HUES6 (cell line): ENCODE measurements at regions not wholly inside any gene's neighbourhood (a gene's known extent, or its start where the extent isn't known, plus 50 kb on each side); places are given as distances from the start of the nearest gene placed in this dataset.

Source experiments
- H3K27ac ChIP-seq: 2 replicates; pipeline ENCODE4 v1.7.0; 2013; ENCODE audit warnings: low read depth, mild to moderate bottlenecking, low read length, inconsistent platforms
- H3K27me3 ChIP-seq: 2 replicates; pipeline ENCODE4 v1.6.1; 2013; ENCODE audit warnings: low read length; ENCODE audit not compliant: control insufficient read depth, insufficient read depth
- H3K36me3 ChIP-seq: 2 replicates; pipeline ENCODE4 v1.6.1; 2013; ENCODE audit warnings: low read length; ENCODE audit not compliant: control insufficient read depth, insufficient read depth
- H3K4me1 ChIP-seq: 2 replicates; pipeline ENCODE4 v1.6.1; 2013; ENCODE audit warnings: low read length; ENCODE audit not compliant: control insufficient read depth, insufficient read depth
- H3K4me3 ChIP-seq: 2 replicates; pipeline ENCODE4 v1.5.1; 2013; ENCODE audit warnings: low read depth, low read length
- H3K9ac ChIP-seq: one replicate; pipeline ENCODE4 v1.6.1; 2013; ENCODE audit warnings: mild to moderate bottlenecking, low read length
- H3K9me3 ChIP-seq: 2 replicates; pipeline ENCODE4 v1.6.1; 2013; ENCODE audit warnings: low read depth, low read length; ENCODE audit not compliant: control insufficient read depth, insufficient read depth

DNA sequence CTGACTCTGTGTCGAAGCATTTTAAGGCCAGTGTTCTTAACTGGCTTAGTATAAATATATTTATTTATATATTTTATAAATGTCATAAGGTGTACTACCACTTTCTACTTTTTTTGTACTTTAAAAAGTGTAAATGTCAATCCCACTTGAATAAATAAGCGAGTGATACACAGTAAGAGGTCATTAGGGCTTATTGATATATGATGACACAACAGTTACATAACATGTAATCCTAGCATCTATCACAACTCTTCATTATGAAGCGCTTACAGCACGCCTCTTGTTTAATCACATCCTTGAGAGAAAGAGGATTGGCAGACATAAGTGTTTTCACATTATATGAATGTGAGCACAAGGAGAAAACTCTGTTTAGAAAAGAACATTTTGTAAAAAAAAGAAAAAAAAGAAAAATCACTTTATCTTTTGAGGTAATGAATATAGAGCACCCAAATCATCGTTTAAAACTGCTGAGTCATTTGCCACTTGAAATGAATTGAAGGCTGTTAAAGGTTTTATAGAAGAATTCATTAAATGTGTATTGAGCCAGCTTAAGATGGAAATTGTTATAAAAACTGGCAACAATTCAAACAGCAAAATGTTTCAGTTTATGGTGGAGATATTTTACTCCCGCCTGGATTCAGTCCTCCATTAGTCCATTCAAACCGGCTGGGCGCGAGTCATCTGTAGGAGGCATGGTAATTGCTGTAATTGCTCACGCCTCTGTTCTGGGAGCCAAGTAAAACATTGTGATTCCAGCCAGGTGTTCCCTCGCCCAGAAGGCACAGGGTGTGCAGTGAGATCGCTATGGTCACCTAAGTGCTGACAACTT is 627.3 kb upstream of the KIRREL3 start:
- no peaks in the 10 kb centered on the region for H3K27me3 ChIP-seq
- H3K27ac ChIP-seq = no peak overlapping the region
- H3K4me3 ChIP-seq = no peak overlapping the region
- peaks cover 18% of the 10 kb centered on the region for H3K4me1 ChIP-seq
- no peaks in the 10 kb centered on the region for H3K9me3 ChIP-seq
- H3K9ac ChIP-seq = no peak overlapping the region
- H3K36me3 ChIP-seq = no peaks in the 10 kb centered on the region

DNA sequence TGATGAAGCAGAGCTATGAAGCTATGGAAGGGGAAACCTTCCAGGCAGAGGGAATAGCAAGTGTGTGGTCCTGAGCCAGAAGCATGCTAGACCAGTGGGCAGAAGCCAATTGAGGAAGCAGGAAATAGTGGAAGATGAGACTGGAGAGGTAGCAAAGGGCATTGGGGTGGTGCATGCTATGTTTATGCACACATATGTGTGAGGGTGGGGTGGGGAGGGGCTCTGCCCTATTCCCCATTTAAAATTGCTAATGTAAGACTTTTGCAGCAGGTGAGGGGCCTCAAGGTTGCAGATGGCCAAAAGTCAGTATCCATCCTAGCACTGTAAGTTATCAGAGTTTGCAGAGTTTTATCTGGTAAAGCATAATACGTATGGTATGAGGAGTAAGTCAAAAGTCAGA is 626.6 kb upstream of the KIRREL3 start:
- Histone ChIP-seq H3K27me3 (no peaks in the 10 kb centered on the region), H3K36me3 (no peaks in the 10 kb centered on the region), H3K9ac (no peak overlapping the region), H3K9me3 (no peaks in the 10 kb centered on the region), H3K4me1 (peaks cover 12% of the 10 kb centered on the region), H3K4me3 (no peak overlapping the region), H3K27ac (no peak overlapping the region)

- Histone ChIP-seq H3K27ac (no peak overlapping the region), H3K4me1 (0 out of 2 replicates have a peak, but pooled peaks cover 5% of the 10 kb centered on the region), H3K4me3 (no peak overlapping the region), H3K27me3 (no peaks in the 10 kb centered on the region), H3K36me3 (no peaks in the 10 kb centered on the region), H3K9ac (no peak overlapping the region), H3K9me3 (no peaks in the 10 kb centered on the region)
These were observed 624.8 kb upstream of the KIRREL3 start for GRCh38 chr11:127625402-127625801.

- Histone ChIP-seq H3K4me3 (no peak overlapping the region), H3K27me3 (no peaks in the 10 kb centered on the region), H3K27ac (no peak overlapping the region), H3K9ac (no peak overlapping the region), H3K36me3 (no peaks in the 10 kb centered on the region), H3K4me1 (0 out of 2 replicates have a peak, but pooled peaks cover 5% of the 10 kb centered on the region), H3K9me3 (no peaks in the 10 kb centered on the region)
These were observed 623.8 kb upstream of the KIRREL3 start for GRCh38 chr11:127624306-127624856.

GRCh38 chr11:127622686-127623085 is 622.1 kb upstream of the KIRREL3 start:
- no peaks in the 10 kb centered on the region for H3K9me3 ChIP-seq
- no peak overlapping the region for H3K27ac ChIP-seq
- H3K4me3 ChIP-seq = no peak overlapping the region
- no peaks in the 10 kb centered on the region for H3K4me1 ChIP-seq
- H3K9ac ChIP-seq = no peak overlapping the region
- H3K27me3 ChIP-seq = no peaks in the 10 kb centered on the region
- H3K36me3 ChIP-seq = no peaks in the 10 kb centered on the region

DNA sequence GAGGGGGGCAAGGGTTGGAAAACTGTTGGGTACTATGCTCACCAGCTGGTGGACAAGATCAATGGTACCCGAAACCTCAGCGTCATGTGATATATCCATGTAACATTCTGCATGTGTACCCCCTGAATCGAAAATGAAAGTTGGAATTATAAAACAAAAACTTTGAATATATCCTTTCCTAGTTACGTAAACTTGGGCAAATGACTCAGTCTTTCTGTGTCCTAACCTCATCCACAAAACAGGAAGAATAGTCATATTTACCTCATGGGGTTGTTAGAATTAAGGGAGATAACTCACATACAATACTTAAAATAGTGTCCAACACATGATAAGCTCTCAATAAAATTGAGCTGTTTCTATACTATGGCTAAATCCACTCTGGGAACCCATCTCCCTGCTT is 620.1 kb upstream of the KIRREL3 start:
- H3K27ac ChIP-seq = no peak overlapping the region
- H3K27me3 ChIP-seq = no peaks in the 10 kb centered on the region
- H3K9ac ChIP-seq = no peak overlapping the region
- no peaks in the 10 kb centered on the region for H3K9me3 ChIP-seq
- no peaks in the 10 kb centered on the region for H3K36me3 ChIP-seq
- no peak overlapping the region for H3K4me3 ChIP-seq
- H3K4me1 ChIP-seq = no peaks in the 10 kb centered on the region

DNA sequence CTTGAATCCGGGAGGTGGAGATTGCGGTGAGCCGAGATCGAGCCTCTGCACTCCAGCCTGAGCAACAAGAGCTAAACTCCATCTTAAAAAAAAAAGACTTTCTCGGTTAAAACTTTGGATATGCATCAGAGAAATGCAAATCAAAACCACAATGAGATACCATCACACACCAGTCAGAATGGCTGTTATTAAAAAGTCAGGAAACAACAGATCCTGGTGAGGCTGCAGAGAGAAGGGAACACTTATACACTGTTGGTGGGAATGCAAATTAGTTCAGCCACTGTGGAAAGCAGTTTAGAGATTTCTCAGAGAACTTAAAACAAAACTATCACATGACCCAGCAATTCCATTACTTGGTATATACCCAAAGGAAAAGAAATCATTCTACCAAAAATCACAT is 619.4 kb upstream of the KIRREL3 start:
- Histone ChIP-seq H3K4me3 (no peak overlapping the region), H3K36me3 (no peaks in the 10 kb centered on the region), H3K9me3 (no peaks in the 10 kb centered on the region), H3K4me1 (no peaks in the 10 kb centered on the region), H3K27me3 (no peaks in the 10 kb centered on the region), H3K27ac (no peak overlapping the region), H3K9ac (no peak overlapping the region)

DNA sequence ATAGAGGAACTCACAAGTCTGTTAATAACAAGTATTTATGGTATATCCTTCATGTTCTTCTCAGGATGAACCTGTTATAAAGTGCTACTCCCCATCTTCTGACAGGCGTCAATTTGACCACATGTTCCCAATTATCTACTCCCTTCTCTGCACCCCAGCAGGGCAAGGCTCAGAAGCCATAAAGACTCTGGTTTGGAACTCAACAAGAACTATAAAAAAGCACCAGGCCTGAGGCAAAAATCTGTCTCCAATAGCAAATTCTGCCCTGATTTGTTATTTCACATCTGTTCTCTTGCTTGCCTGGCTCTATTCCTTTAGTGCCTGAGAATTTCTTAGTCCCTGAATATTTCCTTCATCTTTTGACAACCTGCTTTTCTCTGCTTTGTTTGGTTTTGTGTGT is 618.2 kb upstream of the KIRREL3 start:
- Histone ChIP-seq H3K27ac (no peak overlapping the region), H3K4me3 (no peak overlapping the region), H3K9ac (no peak overlapping the region), H3K4me1 (no peaks in the 10 kb centered on the region), H3K9me3 (no peaks in the 10 kb centered on the region), H3K27me3 (no peaks in the 10 kb centered on the region), H3K36me3 (no peaks in the 10 kb centered on the region)

- H3K36me3 ChIP-seq = no peaks in the 10 kb centered on the region
- H3K9me3 ChIP-seq = no peaks in the 10 kb centered on the region
- no peak overlapping the region for H3K9ac ChIP-seq
- H3K27ac ChIP-seq = no peak overlapping the region
- H3K4me1 ChIP-seq = 0 out of 2 replicates have a peak, but pooled peaks cover 5% of the 10 kb centered on the region
- no peaks in the 10 kb centered on the region for H3K27me3 ChIP-seq
- no peak overlapping the region for H3K4me3 ChIP-seq
These were observed 615.6 kb upstream of the KIRREL3 start for GRCh38 chr11:127616158-127616557.

GRCh38 chr11:127612607-127613006 is 612.0 kb upstream of the KIRREL3 start:
- H3K36me3 ChIP-seq = no peaks in the 10 kb centered on the region
- H3K27me3 ChIP-seq = no peaks in the 10 kb centered on the region
- H3K27ac ChIP-seq = no peak overlapping the region
- no peak overlapping the region for H3K4me3 ChIP-seq
- no peak overlapping the region for H3K9ac ChIP-seq
- H3K4me1 ChIP-seq = 0 out of 2 replicates have a peak, but pooled peaks cover 10% of the 10 kb centered on the region
- no peaks in the 10 kb centered on the region for H3K9me3 ChIP-seq

- H3K27me3 ChIP-seq = no peaks in the 10 kb centered on the region
- H3K9ac ChIP-seq = no peak overlapping the region
- H3K9me3 ChIP-seq = no peaks in the 10 kb centered on the region
- H3K27ac ChIP-seq = no peak overlapping the region
- H3K4me3 ChIP-seq = no peak overlapping the region
- H3K36me3 ChIP-seq = no peaks in the 10 kb centered on the region
- 0 out of 2 replicates have a peak, but pooled peaks cover 10% of the 10 kb centered on the region for H3K4me1 ChIP-seq
These were observed 608.6 kb upstream of the KIRREL3 start for GRCh38 chr11:127609025-127609773.
